Prostate gland (tissue), 2 donors: ENCODE measurements at regions not wholly inside any gene's neighbourhood (a gene's known extent, or its start where the extent isn't known, plus 50 kb on each side); places are given as distances from the start of the nearest gene placed in this dataset.
A peak's percentile ranks its signal among the peaks of the same experiment; 100 is the strongest.

Experiments used
- DNase-seq: peaks from one replicate; pipeline ENCODE4 v3.0.0-alpha.2; 2019; ENCODE audit warnings: low spot score
- H3K27ac ChIP-seq, 2 donors: fragments of 200-600 bp; sonication (generic); 2 replicates each; pipeline ENCODE4 v1.5.1; 2017 to 2019
- H3K27me3 ChIP-seq: fragments of 200-600 bp; sonication (generic); replicated peaks from 2 replicates; pipeline ENCODE4 v1.5.1; 2019; ENCODE audit not compliant: insufficient read depth
- H3K36me3 ChIP-seq, 2 donors: fragments of 200-600 bp; sonication (generic); 1 replicate in 1 of 2; 2 replicates in 1 of 2; pipeline versions ENCODE4 v1.5.1 to v1.8.1; 2017 to 2019
- H3K4me1 ChIP-seq: fragments of 200-600 bp; sonication (generic); replicated peaks from 2 replicates; pipeline ENCODE4 v1.5.1; 2019
- H3K4me3 ChIP-seq, 2 donors: fragments of 200-600 bp; sonication (generic); 2 replicates each; pipeline ENCODE4 v1.5.1; 2017 to 2019
- H3K9me3 ChIP-seq: fragments of 200-600 bp; sonication (generic); 2 replicates; pipeline ENCODE4 v1.5.1; 2017
- CTCF ChIP-seq, 4 experiments: fragments of 200-600 bp in 2 of 4; fragments of 450-650 bp in 2 of 4; sonication (generic) in 2 of 4; IDR thresholded peaks; 1 replicate in 3 of 4; 2 replicates in 1 of 4; pipeline ENCODE4 v1.5.1; 2016 to 2019; ENCODE audit warnings: antibody characterized with exemption in 4 of 4, mild to moderate bottlenecking in 2 of 4, moderate library complexity in 2 of 4
- POLR2A ChIP-seq: fragments of 450-650 bp; IDR thresholded peaks from one replicate; pipeline ENCODE4 v1.6.1; 2016; ENCODE audit warnings: antibody characterized with exemption, mild to moderate bottlenecking
- POLR2AphosphoS5 ChIP-seq: sonication (generic); formaldehyde crosslinking; IDR thresholded peaks from one replicate; pipeline ENCODE4 v1.6.1; 2017; ENCODE audit warnings: antibody characterized with exemption
- WGBS: methylation state at CpG from one replicate; pipeline ENCODE4 v1.1.5; 2018; 5-methylcytosine and 5-hydroxymethylcytosine counted together
- intact Hi-C: fragments of 100-400 bp; cut with DNase I; formaldehyde crosslinking; loops from one replicate; pipeline ENCODE4 v1.14.2; 2022

GRCh38 chr17:72587773-72588511 lies 467.1 kb downstream of the SOX9 start:
- 34% methylated on average over 11 of the region's 11 CpGs for WGBS

DNA sequence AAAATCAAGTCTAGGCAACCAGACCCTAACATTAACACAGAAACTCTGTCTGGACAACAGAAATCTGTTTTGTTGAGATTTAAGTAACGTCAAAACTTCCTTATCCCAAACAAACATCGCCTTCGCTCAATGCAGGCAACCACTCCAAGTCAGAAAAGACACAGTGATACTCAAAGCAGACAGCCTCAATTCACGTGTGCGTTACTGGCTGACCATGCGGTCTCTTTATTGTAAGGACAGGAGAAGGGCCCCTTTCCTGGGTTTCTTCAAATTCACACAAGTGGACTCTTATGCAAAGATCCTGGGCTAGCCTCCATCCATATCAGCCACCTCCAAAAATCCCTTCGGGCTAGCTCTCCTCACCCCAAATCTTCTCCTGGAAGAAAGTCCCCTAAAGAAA lies 467.7 kb downstream of the SOX9 start:
- H3K27ac ChIP-seq = no peak overlapping the region
- no peak overlapping the region for H3K4me3 ChIP-seq
- intact Hi-C loops = no loop called here
- WGBS = 60% methylated on average over 7 of the region's 7 CpGs
- H3K36me3 ChIP-seq = no peaks in the 10 kb centered on the region
- H3K27me3 ChIP-seq = peaks cover 4% of the 10 kb centered on the region
- H3K9me3 ChIP-seq = no peaks in the 10 kb centered on the region
- no peak for TF ChIP-seq CTCF (IDR thresholded peaks at IDR 0.05)
- no peak for TF ChIP-seq POLR2A
- no peak for TF ChIP-seq POLR2AphosphoS5
- H3K4me1 ChIP-seq = peaks cover 8% of the 10 kb centered on the region
- DNase-seq = no peak

More at GRCh38 chr17:72587773-72588511, 467.1 kb downstream of the SOX9 start:
- intact Hi-C loops = no loop called here
- TF ChIP-seq CTCF (IDR thresholded peaks at IDR 0.05) = peak in 1 of 4 experiments; percentile 21
- TF ChIP-seq POLR2AphosphoS5 = no peak
- H3K27ac ChIP-seq = no peak overlapping the region
- H3K36me3 ChIP-seq = no peaks in the 10 kb centered on the region
- H3K4me3 ChIP-seq = no peak overlapping the region
- DNase-seq = no peak
- H3K9me3 ChIP-seq = no peaks in the 10 kb centered on the region
- peaks cover 8% of the 10 kb centered on the region for H3K4me1 ChIP-seq
- peaks cover 4% of the 10 kb centered on the region for H3K27me3 ChIP-seq

GRCh38 chr17:72588961-72589360 lies 468.1 kb downstream of the SOX9 start:
- Histone ChIP-seq H3K27me3 (peaks cover 4% of the 10 kb centered on the region), H3K9me3 (no peaks in the 10 kb centered on the region), H3K4me3 (no peak overlapping the region), H3K36me3 (no peaks in the 10 kb centered on the region), H3K27ac (no peak overlapping the region), H3K4me1 (peaks cover 8% of the 10 kb centered on the region)
- WGBS = 50% methylated on average over 11 of the region's 11 CpGs
- intact Hi-C loops = no loop called here
- no peak for TF ChIP-seq CTCF (IDR thresholded peaks at IDR 0.05)
- TF ChIP-seq POLR2A = peak; percentile 55
- TF ChIP-seq POLR2AphosphoS5 = peak; percentile 9
- peak; percentile 47 for DNase-seq

DNA sequence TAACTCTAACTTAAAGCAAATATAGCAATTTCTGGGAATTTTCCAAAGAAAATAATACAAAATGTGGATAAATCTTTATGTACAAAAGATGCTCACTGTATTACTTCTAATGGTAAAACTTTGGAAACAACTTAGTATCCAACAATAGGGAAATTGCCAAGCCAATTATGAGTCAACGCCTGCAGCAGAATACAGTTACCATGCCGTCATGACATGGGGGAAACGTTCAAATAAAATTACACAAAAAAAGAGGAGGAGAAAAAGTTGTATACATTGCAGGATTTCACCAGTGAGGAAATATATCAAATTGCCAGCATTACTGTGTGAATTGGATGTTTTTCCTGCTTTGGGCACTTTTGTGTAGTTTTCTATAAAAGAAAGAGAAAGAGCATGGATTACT lies 469.6 kb downstream of the SOX9 start:
- Histone ChIP-seq H3K4me3 (no peak overlapping the region), H3K27ac (no peak overlapping the region), H3K27me3 (peaks cover 4% of the 10 kb centered on the region), H3K4me1 (peaks cover 8% of the 10 kb centered on the region), H3K36me3 (no peaks in the 10 kb centered on the region), H3K9me3 (no peaks in the 10 kb centered on the region)
- 26% methylated on average over 3 of the region's 3 CpGs for WGBS
- intact Hi-C loops = no loop called here
- no peak for TF ChIP-seq POLR2A
- no peak for TF ChIP-seq CTCF (IDR thresholded peaks at IDR 0.05)
- TF ChIP-seq POLR2AphosphoS5 = no peak
- DNase-seq = no peak

GRCh38 chr17:72590882-72591281 lies 470.1 kb downstream of the SOX9 start:
- Histone ChIP-seq H3K36me3 (no peaks in the 10 kb centered on the region), H3K27me3 (peaks cover 4% of the 10 kb centered on the region), H3K4me1 (peaks cover 8% of the 10 kb centered on the region), H3K4me3 (peak overlapping the region in 1 of 2 donors; percentile 40), H3K9me3 (no peaks in the 10 kb centered on the region), H3K27ac (no peak overlapping the region)
- TF ChIP-seq CTCF (IDR thresholded peaks at IDR 0.05) (no peak), POLR2AphosphoS5 (no peak), POLR2A (no peak)
- WGBS = 23% methylated on average over 9 of the region's 9 CpGs
- DNase-seq = no peak
- intact Hi-C loops = no loop called here
